NK-92 (cell line): ENCODE measurements at regions not wholly inside any gene's neighbourhood (a gene's known extent, or its start where the extent isn't known, plus 50 kb on each side); places are given as distances from the start of the nearest gene placed in this dataset.

Experiments used
- DNase-seq: peaks from one replicate; lab custom pipeline; 2025; ENCODE audit not compliant: unreplicated experiment; lab: John Stamatoyannopoulos, UW

DNA sequence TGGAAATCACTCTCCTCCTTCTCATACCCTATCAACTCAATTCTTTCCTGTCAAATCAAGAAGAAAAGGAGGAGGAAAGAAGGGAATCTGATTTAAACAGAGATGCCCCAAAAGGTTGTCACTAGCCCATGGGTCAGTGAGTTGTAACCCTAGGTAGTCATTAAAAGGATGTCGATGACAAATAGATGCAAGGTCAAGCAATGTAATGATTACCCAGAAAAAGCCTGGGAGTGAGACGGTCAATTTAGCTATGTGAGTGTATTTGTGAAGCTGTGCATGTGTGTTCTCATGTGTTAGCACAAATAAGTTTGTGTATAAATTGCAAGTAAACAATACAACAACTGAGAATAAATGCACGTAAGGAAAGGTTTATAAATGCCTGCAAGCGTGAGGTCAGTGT lies 190.5 kb upstream of the PMFBP1 start:
- no peak for DNase-seq

DNA sequence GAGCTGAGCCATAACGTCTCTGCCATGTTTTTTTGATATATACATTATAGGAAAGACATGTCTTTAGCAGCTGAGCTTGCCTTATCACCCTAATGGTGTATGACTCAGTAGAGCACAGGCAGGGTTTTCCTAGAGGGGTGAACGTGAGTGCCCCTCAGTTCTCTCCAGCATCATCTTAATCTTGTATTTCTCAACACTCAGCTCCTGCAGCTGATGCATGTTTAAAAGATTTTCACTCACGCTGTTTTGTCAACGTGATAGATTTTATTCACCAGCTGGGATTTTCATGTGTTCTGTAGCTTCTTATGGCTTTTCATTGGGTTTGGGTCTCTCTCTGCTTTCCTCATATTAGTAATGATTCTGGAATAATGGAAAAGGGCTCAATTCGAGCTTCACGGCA lies 186.0 kb upstream of the PMFBP1 start:
- no peak for DNase-seq

DNA sequence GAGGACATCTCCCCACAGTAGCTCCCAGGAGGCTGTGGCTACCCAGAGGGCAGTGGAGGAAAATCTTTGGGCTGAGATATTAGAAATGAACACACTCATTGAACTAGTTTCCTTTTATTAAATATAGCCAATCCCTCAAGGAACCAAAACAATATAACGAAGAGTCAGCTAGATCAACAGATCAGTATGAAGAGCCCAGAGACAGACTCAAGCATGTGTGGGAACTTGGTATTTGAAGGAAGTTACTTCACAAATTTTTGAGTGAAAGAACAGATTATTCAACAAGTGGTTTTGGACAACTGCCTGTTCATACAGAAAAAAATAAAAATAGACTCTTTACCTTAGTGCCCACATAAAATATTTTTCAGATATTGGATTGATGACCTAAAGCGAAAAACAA lies 183.6 kb upstream of the PMFBP1 start:
- DNase-seq = no peak

DNA sequence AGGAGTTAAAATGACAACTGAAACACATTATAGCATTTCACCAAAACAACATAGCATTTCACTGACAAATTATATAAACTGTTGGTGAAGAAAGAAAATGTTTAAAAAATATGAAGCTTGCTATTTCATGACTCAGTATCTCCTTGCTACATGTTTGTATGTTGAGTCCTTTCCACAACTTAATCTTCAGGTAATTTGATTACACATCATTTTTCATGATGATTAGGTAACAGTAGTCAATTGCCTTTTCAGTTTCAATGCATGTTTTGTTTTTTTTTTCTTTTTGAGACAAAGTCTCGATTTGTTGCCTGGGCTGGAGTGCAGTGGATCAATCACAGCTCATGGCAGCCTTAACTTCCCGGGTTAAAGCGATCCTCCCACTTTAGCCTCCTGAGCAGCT lies 177.8 kb upstream of the PMFBP1 start:
- no peak for DNase-seq

DNA sequence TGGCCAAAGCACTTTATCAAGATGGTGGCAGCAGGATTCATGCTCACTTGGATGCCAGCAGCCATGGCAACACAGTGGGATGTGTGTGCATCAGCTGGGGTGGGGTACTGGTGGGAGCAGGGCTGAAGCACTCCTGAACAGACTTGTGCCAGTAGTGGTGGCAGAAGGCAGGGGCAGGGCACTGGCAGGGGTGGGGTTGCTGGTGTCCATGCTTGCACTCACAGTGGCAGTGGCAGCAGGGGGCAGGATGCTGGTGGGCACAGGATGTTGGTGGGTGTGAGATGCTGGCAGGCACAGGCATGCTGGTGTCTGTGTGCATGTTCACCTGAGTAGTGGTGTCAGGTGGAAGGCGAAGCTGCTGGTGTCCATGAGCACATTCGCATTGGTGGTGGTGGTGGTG lies 161.0 kb upstream of the PMFBP1 start:
- DNase-seq = no peak

DNA sequence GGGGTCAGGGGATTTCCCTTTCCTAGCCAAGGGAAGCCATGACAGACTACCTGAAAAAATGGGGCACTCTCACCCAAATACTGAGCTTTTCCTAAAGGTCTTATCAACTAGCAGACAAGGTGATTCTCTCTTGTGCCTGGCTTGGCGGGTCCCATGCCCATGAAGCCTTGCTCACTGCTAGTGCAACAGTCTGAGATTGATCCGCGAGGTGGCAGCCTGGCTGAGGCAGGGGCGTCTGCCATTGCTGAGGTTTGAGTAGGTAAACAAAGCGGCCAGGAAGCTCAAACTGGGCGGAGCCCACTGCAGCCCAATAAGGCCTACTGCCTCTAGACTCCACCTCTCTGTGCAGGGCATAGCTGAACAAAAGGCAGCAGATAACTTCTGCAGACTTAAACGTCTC lies 152.6 kb upstream of the PMFBP1 start:
- DNase-seq = no peak

DNA sequence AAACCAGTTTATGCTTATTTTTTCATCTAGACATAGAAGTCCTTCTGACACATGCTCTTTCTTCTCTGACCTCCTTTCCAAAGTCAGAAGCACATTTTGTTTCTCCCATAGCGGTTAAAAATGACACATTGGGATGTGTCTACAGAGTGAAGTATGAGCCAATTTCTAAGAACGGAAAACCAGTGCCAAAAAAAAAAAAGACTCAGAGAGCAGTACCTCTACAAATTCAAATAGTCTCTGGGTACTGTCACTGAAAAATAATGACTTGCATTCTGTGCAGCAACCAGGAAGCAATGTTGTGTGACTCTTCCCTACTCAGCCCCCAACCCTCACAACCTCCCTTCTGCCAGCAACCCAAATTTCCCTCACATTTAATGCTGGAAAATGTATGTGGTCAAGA lies 145.5 kb upstream of the PMFBP1 start:
- DNase-seq = no peak

DNA sequence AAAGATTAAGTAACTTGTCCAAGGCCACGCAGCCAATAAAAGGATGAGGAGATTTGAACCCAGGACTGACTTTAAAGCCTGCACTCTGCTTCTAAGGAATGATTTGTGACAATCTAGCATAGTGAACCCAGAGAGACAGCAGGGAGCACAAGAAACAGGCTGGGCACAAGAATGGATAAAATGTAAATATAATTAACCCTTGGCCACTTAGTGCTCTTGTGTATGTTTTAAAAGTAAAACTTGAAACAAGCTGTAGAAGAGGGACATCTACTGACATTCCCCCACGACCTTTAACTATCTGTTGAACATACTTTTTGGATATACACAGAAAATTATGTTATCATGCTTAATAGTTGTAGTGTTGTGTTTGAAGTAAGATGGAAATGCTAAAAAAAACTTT lies 141.9 kb upstream of the PMFBP1 start:
- DNase-seq = no peak

GRCh38 chr16:72312828-72313227 lies 140.9 kb upstream of the PMFBP1 start:
- DNase-seq = no peak

DNA sequence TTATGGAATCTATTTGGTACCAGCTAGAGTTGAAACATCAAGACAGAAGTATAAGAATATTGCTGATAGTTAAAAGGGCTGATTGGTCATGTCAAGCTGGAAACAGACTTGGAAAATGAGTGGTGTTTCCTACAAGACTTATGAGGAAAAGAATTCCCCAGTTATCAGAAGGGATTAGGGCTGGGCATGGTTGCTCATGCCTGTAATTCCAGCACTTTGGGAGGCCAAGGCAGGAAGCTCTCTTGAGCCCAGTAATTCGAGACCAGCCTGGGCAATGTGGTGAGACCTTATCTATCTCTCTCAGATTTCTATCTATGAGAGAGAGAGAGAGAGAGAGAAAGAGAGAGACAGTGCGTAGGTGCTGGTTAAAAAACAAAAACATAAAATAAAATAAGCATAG lies 139.5 kb upstream of the PMFBP1 start:
- DNase-seq = no peak

DNA sequence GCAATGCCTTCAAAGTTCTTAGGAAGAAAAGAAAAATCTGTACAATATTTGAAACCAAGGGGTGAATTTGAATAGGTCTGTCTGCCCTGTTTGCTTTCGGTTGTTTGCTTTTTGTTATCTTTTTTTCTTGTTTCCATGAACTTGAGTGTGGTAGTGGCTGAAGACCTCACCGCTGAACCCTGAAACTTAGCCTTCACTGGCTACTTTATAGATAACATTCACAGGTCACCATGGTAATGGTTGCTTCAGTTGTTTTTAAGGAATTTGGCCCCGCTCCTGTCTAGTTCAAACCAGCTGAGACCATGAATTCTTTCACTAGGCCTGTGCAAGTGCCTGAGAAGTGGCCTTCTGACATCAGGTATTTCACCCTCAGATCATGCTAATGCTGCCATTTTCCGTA lies 137.0 kb upstream of the PMFBP1 start:
- no peak for DNase-seq

DNA sequence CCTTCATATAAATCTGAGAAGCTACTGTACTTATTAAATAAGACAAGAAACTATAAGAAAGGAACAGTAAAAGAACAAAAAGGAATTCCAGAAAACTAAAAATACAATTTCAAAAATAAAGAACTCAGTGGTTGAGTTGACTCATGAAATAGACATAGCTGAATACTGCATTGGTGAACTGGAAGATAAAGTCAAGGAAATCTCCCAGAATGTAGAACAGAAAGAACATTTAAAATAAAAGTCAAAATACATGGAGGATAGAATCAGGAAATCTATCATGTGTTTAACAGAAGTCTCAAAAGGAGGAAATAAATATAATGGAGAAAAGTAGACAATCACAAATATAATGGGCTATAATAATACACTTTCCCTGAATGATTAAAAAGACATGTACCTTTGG lies 136.4 kb upstream of the PMFBP1 start:
- DNase-seq = no peak

GRCh38 chr16:72302332-72302731 lies 130.4 kb upstream of the PMFBP1 start:
- DNase-seq = no peak

- DNase-seq = no peak
These were observed 129.7 kb upstream of the PMFBP1 start for GRCh38 chr16:72301523-72302236.

- DNase-seq = no peak
These were observed 128.9 kb upstream of the PMFBP1 start for GRCh38 chr16:72300892-72301291.

DNA sequence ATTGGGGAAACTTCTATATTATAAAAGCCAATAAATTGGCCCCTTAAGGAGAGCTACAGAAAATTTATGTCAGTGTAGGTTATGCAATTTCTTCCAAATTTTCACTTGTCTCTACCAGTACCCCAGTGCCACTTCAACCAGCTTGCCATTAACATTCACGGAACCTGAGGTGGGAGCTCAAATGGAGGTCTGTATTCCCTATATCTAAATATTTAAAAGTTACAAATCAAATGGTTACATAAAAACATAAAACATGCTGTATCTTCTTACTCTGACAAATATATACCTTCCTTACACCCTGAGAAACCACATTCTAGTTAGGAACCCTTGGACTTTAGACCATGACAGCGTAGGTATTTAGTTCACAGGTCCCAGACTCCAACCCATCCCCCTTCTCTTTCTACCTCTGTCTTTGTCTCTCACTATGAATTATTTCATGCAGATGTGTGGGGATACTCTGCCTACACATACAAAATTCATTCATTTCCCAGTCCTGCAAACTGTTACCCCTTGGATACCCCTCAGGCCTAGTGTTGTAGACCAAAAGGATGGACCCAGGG lies 127.8 kb upstream of the PMFBP1 start:
- DNase-seq = no peak

GRCh38 chr16:72298961-72299360 lies 127.0 kb upstream of the PMFBP1 start:
- DNase-seq = no peak

DNA sequence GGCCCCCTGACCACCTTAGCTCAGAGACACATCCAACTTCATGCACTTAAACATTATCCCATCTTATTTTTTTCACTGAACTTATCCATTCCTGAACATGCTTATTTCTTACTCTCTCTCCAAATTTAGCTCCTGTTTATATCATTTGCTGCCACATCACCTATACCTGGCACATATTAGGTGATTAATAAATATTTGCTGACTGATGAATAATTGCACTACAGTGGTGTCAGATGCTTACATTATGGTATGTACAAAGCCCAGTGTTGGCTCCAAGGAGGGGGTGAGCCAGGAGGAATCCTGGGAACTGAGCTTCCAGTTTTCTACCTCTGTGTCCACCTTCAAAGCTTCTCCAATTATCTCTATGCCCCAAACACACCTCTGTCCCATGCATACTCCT lies 124.0 kb upstream of the PMFBP1 start:
- no peak for DNase-seq

DNA sequence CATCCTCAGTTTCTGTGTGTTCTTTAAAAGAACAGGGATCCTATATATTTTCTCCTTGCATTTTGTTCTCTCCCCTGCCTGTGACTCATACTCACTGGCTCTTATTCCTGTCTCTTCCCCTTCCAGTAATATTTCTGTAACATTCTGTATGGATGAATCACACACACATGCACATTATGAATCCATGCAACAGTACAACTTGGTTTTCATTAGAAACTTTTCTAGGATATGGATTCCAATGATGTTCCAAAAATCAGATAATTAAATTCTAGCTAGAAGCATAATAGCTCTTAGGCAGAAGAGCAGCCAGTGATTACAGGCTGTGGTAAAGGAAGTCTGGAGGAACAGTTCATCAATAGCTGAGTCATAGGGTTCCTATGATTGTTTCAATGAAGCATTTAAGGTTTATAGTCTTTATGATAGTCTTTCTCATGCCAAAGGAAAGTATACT lies 119.6 kb upstream of the PMFBP1 start:
- DNase-seq = no peak

DNA sequence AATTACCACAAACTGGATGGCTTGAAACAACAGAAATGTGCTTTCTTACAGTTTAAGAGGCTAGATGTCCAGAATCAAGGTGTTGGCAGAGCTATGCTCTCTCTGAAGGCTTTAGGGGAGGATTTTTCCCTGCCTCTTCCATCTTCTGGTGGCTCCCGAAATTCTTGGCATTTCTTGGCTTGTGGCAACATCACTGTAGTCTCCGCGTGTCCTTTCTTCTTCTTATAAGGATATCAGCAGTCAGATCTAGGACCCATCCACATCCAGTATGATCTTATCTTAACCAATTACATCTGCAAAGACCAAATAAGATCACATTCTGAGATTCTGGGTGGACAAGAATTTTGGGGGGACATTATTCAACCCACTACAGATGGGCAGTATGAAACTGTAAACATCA lies 119.2 kb upstream of the PMFBP1 start:
- no peak for DNase-seq

DNA sequence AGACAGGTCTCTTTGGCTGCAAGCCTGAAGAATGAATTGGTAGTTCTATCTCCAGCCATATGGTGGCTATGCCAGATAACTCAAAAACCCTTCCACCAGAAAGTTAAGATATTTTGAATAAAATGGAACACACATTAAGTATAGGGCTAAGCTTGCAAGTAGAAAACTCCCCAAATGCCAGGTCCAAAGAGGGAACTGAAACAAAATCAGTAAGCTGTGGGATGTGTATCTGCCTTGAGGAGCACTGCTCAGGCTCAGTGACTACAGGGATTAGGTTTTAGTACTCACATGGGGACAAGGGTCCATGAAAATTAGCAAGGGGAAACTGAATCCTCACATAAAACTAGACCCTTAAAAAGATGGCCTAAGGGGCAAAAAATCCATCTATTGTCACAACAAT lies 115.7 kb upstream of the PMFBP1 start:
- DNase-seq = no peak

- DNase-seq = no peak
These were observed 115.1 kb upstream of the PMFBP1 start for GRCh38 chr16:72286936-72287620.

DNA sequence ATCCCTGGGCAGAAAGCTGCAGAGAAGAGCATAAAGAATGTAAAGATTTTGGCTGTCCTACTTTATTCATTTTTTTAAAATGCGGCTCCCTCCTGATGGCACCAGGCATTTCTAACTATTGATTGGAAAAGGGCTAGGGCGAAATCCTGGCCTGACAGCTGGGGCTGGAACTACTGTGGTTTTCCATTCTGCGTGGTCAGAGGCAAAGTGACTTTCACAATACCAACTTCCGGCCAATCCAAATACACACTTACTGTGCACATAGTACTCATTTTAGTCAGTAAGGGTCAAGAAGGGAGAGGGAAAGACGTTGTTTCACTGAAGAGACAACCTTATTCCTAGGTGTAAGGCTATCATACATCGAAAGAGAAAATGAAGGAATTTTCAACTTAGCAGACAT lies 113.8 kb upstream of the PMFBP1 start:
- DNase-seq = no peak
